Natural killer cell (primary cell): ENCODE measurements at regions not wholly inside any gene's neighbourhood (a gene's known extent, or its start where the extent isn't known, plus 50 kb on each side); places are given as distances from the start of the nearest gene placed in this dataset.

Source experiments
- ATAC-seq, 3 donors: fragments of 150-1000 bp in 2 of 3; fragments of 200-7000 bp in 1 of 3; cut with Tn5 transposase; 1 replicate in 1 of 3; 2 replicates in 2 of 3; pipeline ENCODE4 v1.10.0; 2021; ENCODE audit warnings: mild to moderate bottlenecking in 2 of 3, moderate library complexity in 2 of 3
- DNase-seq, 2 donors: peaks; one replicate each; pipeline versions ENCODE4 v3.0.0 to v3.0.0-alpha.2; 2013 to 2021; ENCODE audit warnings: mixed read lengths in 1 of 2
- H3K27ac ChIP-seq: one replicate; pipeline ENCODE4 v1.5.1; 2013; ENCODE audit warnings: mild to moderate bottlenecking, low read length
- H3K27me3 ChIP-seq: one replicate; pipeline ENCODE4 v1.6.1; 2013; ENCODE audit warnings: low read length; ENCODE audit not compliant: control insufficient read depth, insufficient read depth
- H3K36me3 ChIP-seq: one replicate; pipeline ENCODE4 v1.6.1; 2013; ENCODE audit warnings: low read length; ENCODE audit not compliant: control insufficient read depth, insufficient read depth
- H3K4me1 ChIP-seq: one replicate; pipeline ENCODE4 v1.6.1; 2013; ENCODE audit warnings: low read length; ENCODE audit not compliant: control insufficient read depth, insufficient read depth
- H3K4me3 ChIP-seq: one replicate; pipeline ENCODE4 v1.5.1; 2013; ENCODE audit warnings: low read length
- H3K9me3 ChIP-seq: one replicate; pipeline ENCODE4 v1.6.1; 2013; ENCODE audit warnings: low read length; ENCODE audit not compliant: control insufficient read depth, insufficient read depth
- H3K27ac Mint-ChIP-seq, 2 donors: one replicate each; pipeline ENCODE4 v1.8.0; 2022; ENCODE audit warnings: mild to moderate bottlenecking in 2 of 2, mixed read lengths in 2 of 2, moderate library complexity in 1 of 2
- H3K27me3 Mint-ChIP-seq, 2 donors: one replicate each; pipeline ENCODE4 v1.8.0; 2022; ENCODE audit warnings: low read depth in 2 of 2, mixed read lengths in 2 of 2
- H3K36me3 Mint-ChIP-seq: one replicate; pipeline ENCODE4 v1.8.0; 2022; ENCODE audit warnings: mixed read lengths
- H3K4me1 Mint-ChIP-seq, 2 donors: one replicate each; pipeline ENCODE4 v1.8.0; 2022; ENCODE audit warnings: mixed read lengths in 2 of 2
- H3K4me3 Mint-ChIP-seq: one replicate; pipeline ENCODE4 v1.8.0; 2022; ENCODE audit warnings: mild to moderate bottlenecking, moderate library complexity, mixed read lengths
- H3K9me3 Mint-ChIP-seq, 2 donors: one replicate each; pipeline ENCODE4 v1.8.0; 2022; ENCODE audit warnings: mixed read lengths in 2 of 2
- CTCF ChIP-seq: fragments of 200-600 bp; IDR thresholded peaks from one replicate; pipeline ENCODE4 v1.8.0; 2022; ENCODE audit warnings: antibody characterized with exemption
- WGBS: methylation state at CpG from one replicate; pipeline ENCODE4 v1.1.7; 2013; ENCODE audit warnings: missing lambda C conversion rate; ENCODE audit not compliant: insufficient coverage; 5-methylcytosine and 5-hydroxymethylcytosine counted together
- intact Hi-C: fragments of 100-400 bp; cut with micrococcal nuclease; formaldehyde crosslinking; loops from one replicate; pipeline ENCODE4 v1.14.2; 2022

GRCh38 chr2:156784020-156784701 is 348.0 kb downstream of the GPD2 start:
- H3K27ac Mint-ChIP-seq = no peak overlapping the region
- no peak overlapping the region for H3K4me3 Mint-ChIP-seq
- no peaks in the 10 kb centered on the region for H3K4me1 Mint-ChIP-seq
- WGBS = 49% methylated on average over 3 of the region's 6 CpGs
- ATAC-seq (no peak), DNase-seq (no peak)
- peaks cover 6 to 9% of the 10 kb centered on the region in 2 donors for H3K9me3 Mint-ChIP-seq
- no peaks in the 10 kb centered on the region for H3K36me3 Mint-ChIP-seq
- H3K4me1 ChIP-seq = no peaks in the 10 kb centered on the region
- TF ChIP-seq CTCF = no peak
- intact Hi-C loops = no loop called here
- H3K27ac ChIP-seq = no peak overlapping the region
- no peak overlapping the region for H3K4me3 ChIP-seq
- H3K27me3 ChIP-seq = no peaks in the 10 kb centered on the region
- no peaks in the 10 kb centered on the region for H3K36me3 ChIP-seq
- no peaks in the 10 kb centered on the region for H3K9me3 ChIP-seq
- H3K27me3 Mint-ChIP-seq = no peaks in the 10 kb centered on the region

- Histone ChIP-seq H3K36me3 (no peaks in the 10 kb centered on the region), H3K4me1 (no peaks in the 10 kb centered on the region), H3K27me3 (no peaks in the 10 kb centered on the region), H3K9me3 (no peaks in the 10 kb centered on the region), H3K4me3 (no peak overlapping the region), H3K27ac (no peak overlapping the region)
- Mint-ChIP-seq H3K4me3 (no peak overlapping the region), H3K4me1 (no peaks in the 10 kb centered on the region), H3K27ac (no peak overlapping the region), H3K36me3 (no peaks in the 10 kb centered on the region), H3K9me3 (peaks cover 11 to 14% of the 10 kb centered on the region in 2 donors), H3K27me3 (no peaks in the 10 kb centered on the region)
- intact Hi-C loops = no loop called here
- no peak for TF ChIP-seq CTCF
- 92% methylated on average over 2 of the region's 2 CpGs for WGBS
- DNase-seq (no peak), ATAC-seq (no peak)
Measured at GRCh38 chr2:156787517-156787916, 351.3 kb downstream of the GPD2 start.

- DNase-seq = no peak
- Histone ChIP-seq H3K4me1 (no peaks in the 10 kb centered on the region), H3K4me3 (no peak overlapping the region), H3K36me3 (no peaks in the 10 kb centered on the region), H3K27me3 (no peaks in the 10 kb centered on the region), H3K27ac (no peak overlapping the region), H3K9me3 (no peaks in the 10 kb centered on the region)
- H3K4me3 Mint-ChIP-seq = no peak overlapping the region
- H3K36me3 Mint-ChIP-seq = no peaks in the 10 kb centered on the region
- no peaks in the 10 kb centered on the region for H3K27me3 Mint-ChIP-seq
- ATAC-seq = no peak
- no peak overlapping the region for H3K27ac Mint-ChIP-seq
- no peak for TF ChIP-seq CTCF
- intact Hi-C loops = no loop called here
- H3K4me1 Mint-ChIP-seq = no peaks in the 10 kb centered on the region
- peaks cover 9 to 17% of the 10 kb centered on the region in 2 donors for H3K9me3 Mint-ChIP-seq
- WGBS = 94% methylated on average over 3 of the region's 3 CpGs
Measured at GRCh38 chr2:156790343-156791037, 354.3 kb downstream of the GPD2 start.
